IMR-90 (cell line): ENCODE measurements at regions not wholly inside any gene's neighbourhood (a gene's known extent, or its start where the extent isn't known, plus 50 kb on each side); places are given as distances from the start of the nearest gene placed in this dataset.

Source experiments
- ATAC-seq: fragments of 200-7000 bp; cut with Tn5 transposase; 2 replicates; pipeline ENCODE4 v1.9.1; 2020; ENCODE audit warnings: low read depth, mild to moderate bottlenecking, moderate library complexity
- BruUV-seq: library from RNA; stranded (reverse); fragments of 400-500 nt; replicated peaks from 2 replicates; lab custom pipeline; 2021; lab: Mats Ljungman, UMichigan
- CTCF ChIA-PET: fragments of 300-600 bp; formaldehyde crosslinking; extraction: SDS; loops from one replicate; lab custom pipeline; 2021; ENCODE audit warnings: antibody characterized with exemption; lab: Yijun Ruan, JAX
- POLR2A ChIA-PET: fragments of 300-600 bp; sonication (Branson Sonifier 250); formaldehyde crosslinking; loops from one replicate; lab custom pipeline; 2022; ENCODE audit warnings: antibody characterized with exemption; ENCODE audit not compliant: unreplicated experiment; lab: Charles Lee
- DNase-seq: peaks from one replicate; pipeline ENCODE4 v3.0.0; 2013
- H2AFZ ChIP-seq: replicated peaks from 2 replicates; pipeline ENCODE3; 2013; ENCODE audit warnings: low read length, mild to moderate bottlenecking; ENCODE audit not compliant: poor library complexity
- H2AK5ac ChIP-seq: 2 replicates; pipeline ENCODE4 v1.6.1; 2013; ENCODE audit warnings: low read depth, low read length, inconsistent platforms
- H2AK9ac ChIP-seq: replicated peaks from 2 replicates; pipeline ENCODE3; 2013; ENCODE audit warnings: mild to moderate bottlenecking, low read depth, low read length, moderate library complexity; ENCODE audit not compliant: poor library complexity
- H2BK120ac ChIP-seq: 2 replicates; pipeline ENCODE4 v1.6.1; 2013; ENCODE audit warnings: low read depth, low read length, inconsistent platforms
- H2BK15ac ChIP-seq: 3 replicates; pipeline ENCODE4 v1.6.1; 2013; ENCODE audit warnings: low read depth, low read length, inconsistent platforms
- H2BK20ac ChIP-seq: 2 replicates; pipeline ENCODE4 v1.6.1; 2013; ENCODE audit warnings: low read depth, mild to moderate bottlenecking, inconsistent platforms, low read length, moderate library complexity
- H2BK5ac ChIP-seq: 2 replicates; pipeline ENCODE4 v1.6.1; 2013; ENCODE audit warnings: mild to moderate bottlenecking, low read depth, low read length, inconsistent platforms; ENCODE audit not compliant: poor library complexity, severe bottlenecking
- H3K14ac ChIP-seq: replicated peaks from 2 replicates; pipeline ENCODE4 v1.6.1; 2013; ENCODE audit warnings: low read depth, low read length, inconsistent platforms
- H3K18ac ChIP-seq: 2 replicates; pipeline ENCODE4 v1.6.1; 2013; ENCODE audit warnings: low read depth, low read length, control low read depth
- H3K23ac ChIP-seq: 2 replicates; pipeline ENCODE4 v1.6.1; 2013; ENCODE audit warnings: low read depth, low read length, inconsistent platforms
- H3K27ac ChIP-seq: 2 replicates; pipeline ENCODE4 v1.5.1; 2013; ENCODE audit warnings: mild to moderate bottlenecking, control low read depth, low read length; ENCODE audit not compliant: insufficient read depth
- H3K27me3 ChIP-seq: 2 replicates; pipeline ENCODE4 v1.6.1; 2013; ENCODE audit warnings: low read length; ENCODE audit not compliant: control insufficient read depth, insufficient read depth
- H3K36me3 ChIP-seq: 2 replicates; pipeline ENCODE4 v1.6.1; 2013; ENCODE audit warnings: low read length, mixed read lengths; ENCODE audit not compliant: control insufficient read depth, insufficient read depth
- H3K4ac ChIP-seq: 2 replicates; pipeline ENCODE4 v1.6.1; 2013; ENCODE audit warnings: low read depth, low read length, inconsistent platforms
- H3K4me1 ChIP-seq: 2 replicates; pipeline ENCODE4 v1.6.1; 2013; ENCODE audit warnings: low read length, mixed read lengths; ENCODE audit not compliant: control insufficient read depth, insufficient read depth
- H3K4me2 ChIP-seq: 2 replicates; pipeline ENCODE4 v1.6.1; 2013; ENCODE audit warnings: low read depth, mild to moderate bottlenecking, control low read depth, low read length, moderate library complexity
- H3K4me3 ChIP-seq: 2 replicates; pipeline ENCODE4 v1.5.1; 2013; ENCODE audit warnings: low read depth, mild to moderate bottlenecking, control low read depth, low read length, moderate library complexity; ENCODE audit not compliant: insufficient read depth
- H3K56ac ChIP-seq: 2 replicates; pipeline ENCODE4 v1.6.1; 2013; ENCODE audit warnings: low read length, inconsistent platforms; ENCODE audit not compliant: insufficient read depth; ENCODE audit errors: extremely low read depth
- H3K79me1 ChIP-seq, 2 experiments: 2 replicates each; pipeline ENCODE4 v1.6.1; 2013; ENCODE audit warnings: low read length in 2 of 2, inconsistent platforms in 1 of 2, low read depth in 1 of 2
- H3K9ac ChIP-seq: 2 replicates; pipeline ENCODE4 v1.6.1; 2013; ENCODE audit warnings: low read depth, low read length, control low read depth
- H3K9me1 ChIP-seq: 2 replicates; pipeline ENCODE4 v1.6.1; 2013; ENCODE audit warnings: low read length, inconsistent platforms; ENCODE audit not compliant: insufficient read depth
- H3K9me3 ChIP-seq: 2 replicates; pipeline ENCODE4 v1.6.1; 2013; ENCODE audit warnings: low read length; ENCODE audit not compliant: control insufficient read depth, insufficient read depth
- H4K20me1 ChIP-seq: 2 replicates; pipeline ENCODE4 v1.6.1; 2013; ENCODE audit warnings: low read length, inconsistent platforms; ENCODE audit not compliant: insufficient read depth
- H4K5ac ChIP-seq: 2 replicates; pipeline ENCODE4 v1.6.1; 2013; ENCODE audit warnings: mild to moderate bottlenecking, low read depth, low read length, control low read depth
- H4K8ac ChIP-seq, 2 experiments: 2 replicates each; pipeline ENCODE4 v1.6.1; 2013; ENCODE audit warnings: low read depth in 2 of 2, low read length in 2 of 2, control low read depth in 1 of 2, inconsistent platforms in 1 of 2
- H4K91ac ChIP-seq: 2 replicates; pipeline ENCODE4 v1.6.1; 2013; ENCODE audit warnings: low read depth, low read length, inconsistent platforms; ENCODE audit not compliant: insufficient read depth
- POLR2A ChIP-seq: IDR thresholded peaks from 2 replicates; pipeline ENCODE4 v1.6.1; 2012; ENCODE audit warnings: mild to moderate bottlenecking, low read depth, low read length
- WGBS, 2 experiments: methylation state at CpG; one replicate each; pipeline versions ENCODE4 v1.1.5 to v1.1.7; 2013; ENCODE audit warnings: missing lambda C conversion rate in 2 of 2; ENCODE audit not compliant: insufficient read length in 1 of 2; ENCODE audit errors: extremely low coverage in 2 of 2; 5-methylcytosine and 5-hydroxymethylcytosine counted together
- dilution Hi-C: fragments of 300-500 bp; cut with HindIII; formaldehyde crosslinking; loops from one replicate; pipeline ENCODE4 v1.14.3; 2018; ENCODE audit warnings: low sequenced_read_pairs; ENCODE audit not compliant: unreplicated experiment
- in situ Hi-C: fragments of 300-500 bp; cut with MboI; formaldehyde crosslinking; loops from 3 replicates; pipeline ENCODE4 v1.14.3; 2019; ENCODE audit warnings: low sequenced_read_pairs, inconsistent platforms, mixed read lengths
- intact Hi-C: fragments of 100-400 bp; cut with micrococcal nuclease; formaldehyde crosslinking; loops from 2 replicates; pipeline ENCODE4 v1.10.0; 2022

DNA sequence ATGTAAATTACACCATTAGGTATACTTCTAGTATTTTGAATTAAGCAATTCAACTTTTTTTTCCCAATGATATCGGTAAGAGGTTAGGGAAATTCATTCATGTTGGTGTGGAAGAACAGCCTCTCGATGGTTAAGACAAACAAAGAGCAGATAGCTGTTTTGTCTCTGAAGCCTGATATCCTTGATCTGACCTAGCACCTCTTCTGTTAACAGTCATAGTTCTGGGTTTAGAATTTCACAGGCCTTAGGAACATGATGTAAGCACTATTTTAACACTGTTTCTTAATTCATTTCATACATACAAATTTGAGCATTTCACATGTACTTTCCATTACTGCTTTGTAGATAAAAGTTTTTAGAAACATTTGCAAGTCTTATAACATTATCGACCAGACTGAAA lies 367.5 kb upstream of the ZNF385D start:
- Histone ChIP-seq H3K4me3 (no peak overlapping the region), H2AFZ (no peak overlapping the region), H2BK20ac (no peak overlapping the region), H4K8ac (no peak overlapping the region), H3K4me1 (no peaks in the 10 kb centered on the region), H2AK5ac (no peak overlapping the region), H4K5ac (no peak overlapping the region), H3K56ac (no peak overlapping the region), H4K91ac (no peak overlapping the region), H2BK5ac (no peak overlapping the region), H3K9me3 (no peaks in the 10 kb centered on the region), H3K23ac (no peak overlapping the region), H3K36me3 (no peaks in the 10 kb centered on the region), H3K18ac (no peak overlapping the region), H3K9ac (no peak overlapping the region), H3K79me1 (no peaks in the 10 kb centered on the region), H3K14ac (no peak overlapping the region), H3K4me2 (no peak overlapping the region), H2BK15ac (no peak overlapping the region), H3K4ac (no peak overlapping the region), H3K27ac (no peak overlapping the region), H3K27me3 (no peaks in the 10 kb centered on the region), H2AK9ac (no peak overlapping the region), H4K20me1 (no peaks in the 10 kb centered on the region), H3K9me1 (no peaks in the 10 kb centered on the region), H2BK120ac (no peak overlapping the region)
- no peak for TF ChIP-seq POLR2A
- ChIA-PET CTCF (no interaction called here), POLR2A (no interaction called here)
- intact Hi-C loops = loop anchor here (5.0 to 10.0 kb wide), 2 partner anchors 221 to 634 kb away; no protein-coding TSS in a partner anchor
- ATAC-seq (no peak), DNase-seq (no peak)
- no CpG with 5 or more reads among the region's 3 CpGs for WGBS, 2 experiments
- in situ Hi-C loops = loop anchor here (25.0 kb wide), 2 partner anchors 1606 to 1781 kb away; no protein-coding TSS in a partner anchor
- BruUV-seq = no TSS peak
- dilution Hi-C loops = no loop called here
